ENCODE measurements at regions not wholly inside any gene's neighbourhood (a gene's known extent, or its start where the extent isn't known, plus 50 kb on each side); places are given as distances from the start of the nearest gene placed in this dataset.
"Not testable (repeated sequence)": the region's sequence is repeated elsewhere in the genome, so short reads cannot be mapped to it uniquely, and the experiment has no call there.

- intact Hi-C loops (cut with DNase I); DNase-seq: not testable (repeated sequence)
These were observed 74.9 kb upstream of the OTUD4 start for GRCh38 chr4:145255311-145255710.

- DNase-seq, result no peak
These were observed 71.8 kb upstream of the OTUD4 start for GRCh38 chr4:145252190-145252589.

GRCh38 chr4:145251391-145251790, 71.0 kb upstream of the OTUD4 start:
- DNase-seq, result no peak
- intact Hi-C loops (cut with DNase I), result no loop called here

More at GRCh38 chr4:145252190-145252589, 71.8 kb upstream of the OTUD4 start:
- intact Hi-C loops (cut with DNase I), result no loop called here

GRCh38 chr4:145248971-145249370, 68.6 kb upstream of the OTUD4 start:
- no peak for DNase-seq
- intact Hi-C loops (cut with DNase I), result no loop called here

- no peak for DNase-seq
- intact Hi-C loops (cut with DNase I), result no loop called here
These were observed 68.1 kb upstream of the OTUD4 start for GRCh38 chr4:145248502-145248901.

DNA sequence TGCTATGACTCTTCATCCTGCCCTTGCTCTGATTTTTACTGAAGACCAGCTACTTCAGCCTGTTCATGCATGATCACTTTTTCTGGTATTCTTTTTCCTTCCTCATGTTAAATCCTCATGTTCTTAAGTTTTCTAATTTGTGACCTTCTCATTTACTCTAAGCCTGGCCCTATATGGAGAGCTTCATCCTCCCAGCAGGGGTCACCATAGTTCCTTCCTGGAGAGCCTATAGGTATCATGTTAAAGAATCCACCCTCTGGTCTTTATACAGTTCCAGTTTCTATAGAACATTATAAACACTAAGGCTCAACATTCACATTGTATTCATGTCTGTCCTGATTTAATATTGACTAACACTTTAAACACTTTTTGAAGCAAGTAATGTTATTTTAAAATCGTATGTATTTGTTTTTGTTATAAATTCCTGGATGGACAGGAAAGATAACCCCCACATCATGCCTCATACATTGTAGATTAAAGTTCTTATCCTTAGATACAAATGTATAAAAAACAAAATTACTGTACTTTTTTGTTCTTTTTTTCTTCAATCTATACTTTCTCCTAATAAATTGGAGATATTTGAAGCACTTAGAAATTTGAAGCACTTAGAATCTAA, 53.8 kb upstream of the OTUD4 start:
- peak in 6 of 10 donors; percentile 25 to 87 (median 52) for DNase-seq
- intact Hi-C loops (cut with DNase I), result loop anchor here (5.0 kb wide), 1 partner anchor 383 kb away; the partner anchor contains the start of gene MMAA

DNA sequence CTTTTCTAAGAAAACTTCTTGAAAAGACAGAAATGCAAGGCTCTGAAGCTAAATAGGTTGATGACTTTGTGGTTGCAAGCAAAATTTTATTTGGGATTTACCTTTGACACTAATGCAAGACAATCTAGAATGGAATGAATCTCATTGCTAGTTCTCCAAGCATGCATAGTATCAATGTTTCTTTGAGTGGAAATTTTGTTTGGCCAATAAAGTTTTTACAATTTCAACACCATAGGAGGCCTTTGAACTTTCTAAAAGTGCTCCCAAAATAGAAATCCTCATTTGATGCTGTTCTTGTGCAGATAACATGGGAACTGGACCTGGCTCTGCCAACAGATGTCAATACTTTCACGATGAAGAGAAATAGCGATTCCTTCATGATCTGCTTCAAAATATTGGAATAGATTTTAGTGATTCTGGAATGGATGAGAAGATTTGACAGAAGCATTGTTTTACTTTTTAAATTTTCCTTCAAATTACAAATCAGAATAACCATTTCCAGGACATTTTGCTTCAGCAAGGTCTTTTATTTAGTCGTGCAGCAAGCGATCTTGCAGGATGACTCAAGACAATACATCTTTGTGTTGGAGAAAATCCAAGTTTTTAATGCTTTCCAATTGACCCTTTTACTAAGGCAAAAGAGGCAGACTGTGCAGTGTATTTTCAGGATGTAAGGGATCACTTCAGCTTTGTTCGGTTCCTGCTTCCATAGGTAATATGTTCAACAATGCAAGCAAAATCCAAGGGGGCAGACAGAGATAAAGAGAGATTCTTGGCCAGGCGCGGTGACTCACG, 51.7 kb upstream of the OTUD4 start:
- no peak for DNase-seq
- intact Hi-C loops (cut with DNase I), result loop anchor here (5.0 kb wide), 1 partner anchor 385 kb away; the partner anchor contains the start of gene MMAA

DNA sequence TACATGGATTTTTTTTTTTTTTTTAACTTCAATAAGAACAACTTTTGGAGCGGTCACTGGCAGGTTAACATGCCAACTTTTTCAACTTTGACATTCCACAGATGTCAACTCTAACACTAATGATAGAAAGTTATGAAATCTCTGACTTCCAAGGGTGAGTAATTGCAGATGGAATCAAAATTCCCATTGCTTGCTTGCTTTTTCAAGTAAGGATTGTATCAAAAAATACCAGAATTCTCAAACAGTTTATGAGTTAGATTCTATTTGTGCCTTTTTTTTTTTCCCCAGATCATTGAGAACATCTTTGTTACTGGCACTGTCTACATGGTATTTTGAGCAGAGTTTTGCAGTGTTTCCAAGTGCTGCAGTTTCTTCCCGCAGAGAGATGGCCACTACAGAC, 50.3 kb upstream of the OTUD4 start:
- DNase-seq, result no peak
- intact Hi-C loops (cut with DNase I), result loop anchor here (5.0 kb wide), 1 partner anchor 387 kb away; the partner anchor contains the start of gene MMAA

Data from posterior cingulate gyrus (tissue), 11 donors.